ENCODE measurements at regions not wholly inside any gene's neighbourhood (a gene's known extent, or its start where the extent isn't known, plus 50 kb on each side); places are given as distances from the start of the nearest gene placed in this dataset.

- DNase-seq = no peak
- no peaks in the 10 kb centered on the region for H3K9me3 Mint-ChIP-seq (ENCODE audit: unreplicated experiment)
- H3K4me1 ChIP-seq = no peaks in the 10 kb centered on the region
- no peak overlapping the region for H3K27ac Mint-ChIP-seq (ENCODE audit: unreplicated experiment)
- intact Hi-C loops (cut with micrococcal nuclease; ENCODE audit: unreplicated experiment) = no loop called here
- no peaks in the 10 kb centered on the region; the same call in 1 of the 2 replicates for H3K27me3 ChIP-seq (replicated peaks; ENCODE audit: control insufficient read depth, insufficient read depth, low read length)
- no peaks in the 10 kb centered on the region for H3K36me3 ChIP-seq (ENCODE audit: control insufficient read depth, insufficient read depth, low read length)
- H3K9me3 ChIP-seq = no peaks in the 10 kb centered on the region
- POLR2A ChIA-PET = no interaction called here
- no peak for TF ChIP-seq CTCF (IDR thresholded peaks at IDR 0.05; ENCODE audit: insufficient read depth in 1 of 2, low read depth in 1 of 2, low read length in 1 of 2, severe bottlenecking in 1 of 2, unreplicated experiment in 1 of 2)
- no peak overlapping the region for H3K4me3 Mint-ChIP-seq (ENCODE audit: unreplicated experiment)
- no peak overlapping the region for H3K4me3 ChIP-seq (ENCODE audit: low read depth, low read length)
- CTCF ChIA-PET = no interaction called here
- peaks cover 34% of the 10 kb centered on the region for H3K27me3 Mint-ChIP-seq (ENCODE audit: insufficient read depth, unreplicated experiment)
- H3K4me1 Mint-ChIP-seq (ENCODE audit: low read depth, unreplicated experiment) = no peaks in the 10 kb centered on the region
- no peaks in the 10 kb centered on the region for H3K36me3 Mint-ChIP-seq (ENCODE audit: insufficient read depth, unreplicated experiment)
- no TSS peak for BruUV-seq (replicated peaks)
Measured at GRCh38 chr2:176641436-176641835, 372.2 kb downstream of the MTX2 start.

- intact Hi-C loops (cut with micrococcal nuclease; ENCODE audit: unreplicated experiment) = no loop called here
- Histone ChIP-seq H3K27me3 (replicated peaks; ENCODE audit: control insufficient read depth, insufficient read depth, low read length) (no peaks in the 10 kb centered on the region; the same call in 1 of the 2 replicates), H3K4me3 (ENCODE audit: low read depth, low read length) (no peak overlapping the region), H3K36me3 (ENCODE audit: control insufficient read depth, insufficient read depth, low read length) (no peaks in the 10 kb centered on the region), H3K9me3 (no peaks in the 10 kb centered on the region), H3K4me1 (no peaks in the 10 kb centered on the region)
- H3K4me1 Mint-ChIP-seq (ENCODE audit: low read depth, unreplicated experiment) = no peaks in the 10 kb centered on the region
- H3K27ac Mint-ChIP-seq (ENCODE audit: unreplicated experiment) = no peak overlapping the region
- H3K9me3 Mint-ChIP-seq (ENCODE audit: unreplicated experiment) = no peaks in the 10 kb centered on the region
- DNase-seq = no peak
- CTCF ChIA-PET = interaction anchor here (0.7 kb wide), 1 partner anchor 172 kb away, joined by 7 read pairs; no protein-coding TSS in a partner anchor
- no peak for TF ChIP-seq CTCF (IDR thresholded peaks at IDR 0.05; ENCODE audit: insufficient read depth in 1 of 2, low read depth in 1 of 2, low read length in 1 of 2, severe bottlenecking in 1 of 2, unreplicated experiment in 1 of 2)
- peaks cover 34% of the 10 kb centered on the region for H3K27me3 Mint-ChIP-seq (ENCODE audit: insufficient read depth, unreplicated experiment)
- POLR2A ChIA-PET = no interaction called here
- H3K36me3 Mint-ChIP-seq (ENCODE audit: insufficient read depth, unreplicated experiment) = no peaks in the 10 kb centered on the region
- BruUV-seq (replicated peaks) = no TSS peak
- no peak overlapping the region for H3K4me3 Mint-ChIP-seq (ENCODE audit: unreplicated experiment)
Measured at GRCh38 chr2:176642074-176642473, 372.8 kb downstream of the MTX2 start.

- TF ChIP-seq CTCF (IDR thresholded peaks at IDR 0.05; ENCODE audit: insufficient read depth in 1 of 2, low read depth in 1 of 2, low read length in 1 of 2, severe bottlenecking in 1 of 2, unreplicated experiment in 1 of 2) = no peak
- CTCF ChIA-PET = no interaction called here
- no peak for DNase-seq
- H3K4me1 ChIP-seq = no peaks in the 10 kb centered on the region
- no peaks in the 10 kb centered on the region for H3K36me3 Mint-ChIP-seq (ENCODE audit: insufficient read depth, unreplicated experiment)
- H3K4me1 Mint-ChIP-seq (ENCODE audit: low read depth, unreplicated experiment) = no peaks in the 10 kb centered on the region
- no TSS peak for BruUV-seq (replicated peaks)
- H3K4me3 ChIP-seq (ENCODE audit: low read depth, low read length) = no peak overlapping the region
- H3K36me3 ChIP-seq (ENCODE audit: control insufficient read depth, insufficient read depth, low read length) = no peaks in the 10 kb centered on the region
- peaks cover 1% of the 10 kb centered on the region; the same call in 1 of the 2 replicates for H3K27me3 ChIP-seq (replicated peaks; ENCODE audit: control insufficient read depth, insufficient read depth, low read length)
- POLR2A ChIA-PET = no interaction called here
- H3K9me3 Mint-ChIP-seq (ENCODE audit: unreplicated experiment) = no peaks in the 10 kb centered on the region
- no peaks in the 10 kb centered on the region for H3K9me3 ChIP-seq
- H3K27ac Mint-ChIP-seq (ENCODE audit: unreplicated experiment) = no peak overlapping the region
- peaks cover 34% of the 10 kb centered on the region for H3K27me3 Mint-ChIP-seq (ENCODE audit: insufficient read depth, unreplicated experiment)
- no peak overlapping the region for H3K4me3 Mint-ChIP-seq (ENCODE audit: unreplicated experiment)
- intact Hi-C loops (cut with micrococcal nuclease; ENCODE audit: unreplicated experiment) = no loop called here
Measured at GRCh38 chr2:176643646-176644045, 374.4 kb downstream of the MTX2 start.

Measured in Caco-2 (cell line).